Stimulated activated CD4-positive, alpha-beta T cell treated with anti-CD3 and anti-CD28 coated beads, Interleukin-15, amount 100 ng/mL, for 1 hour (primary cell): ENCODE measurements at regions not wholly inside any gene's neighbourhood (a gene's known extent, or its start where the extent isn't known, plus 50 kb on each side); places are given as distances from the start of the nearest gene placed in this dataset.

Experiments used
- DNase-seq, 2 donors: peaks; one replicate each; pipeline ENCODE4 v3.0.0-alpha.2; 2020; ENCODE audit warnings: low read depth in 1 of 2, low spot score in 1 of 2

DNA sequence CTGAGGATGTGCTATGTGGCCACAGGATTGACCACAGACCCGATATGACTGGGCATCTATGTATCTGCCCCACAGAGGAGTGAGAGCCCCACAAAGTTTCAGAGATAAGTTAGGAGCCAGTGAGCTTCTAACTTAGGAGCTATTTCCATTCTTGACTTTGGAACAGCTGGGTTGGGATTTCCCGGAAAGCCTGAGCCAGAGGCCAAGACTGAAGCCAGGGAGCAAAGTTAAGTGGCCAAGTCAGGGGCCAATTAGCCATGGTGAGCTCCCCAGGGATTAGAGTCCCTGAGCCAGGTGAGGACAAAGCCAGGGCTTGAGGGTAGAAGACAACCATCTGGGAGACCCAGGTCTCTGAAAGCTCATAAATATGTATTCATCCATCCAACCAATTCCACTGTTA is 143.6 kb downstream of the MAFB start:
- no peak for DNase-seq

DNA sequence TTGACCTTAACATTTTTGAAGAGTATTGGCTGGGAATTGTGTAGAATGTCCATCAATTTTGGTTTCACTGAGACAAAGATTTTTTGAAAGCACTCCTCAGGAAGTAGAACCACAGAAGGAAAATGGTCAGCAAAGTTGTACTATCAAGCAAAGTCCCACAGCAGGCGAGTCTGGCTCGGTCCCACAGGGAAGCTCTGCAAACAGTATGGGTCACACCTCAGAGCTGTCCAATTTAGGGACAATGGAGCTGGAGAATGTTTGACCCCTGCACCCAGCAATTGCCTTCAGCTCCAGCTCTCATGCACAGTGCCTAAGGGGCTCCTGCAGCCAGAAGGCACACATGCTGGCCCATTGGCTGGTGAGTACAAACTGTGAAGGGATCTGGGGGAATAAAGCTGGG is 147.0 kb downstream of the MAFB start:
- DNase-seq, result no peak

DNA sequence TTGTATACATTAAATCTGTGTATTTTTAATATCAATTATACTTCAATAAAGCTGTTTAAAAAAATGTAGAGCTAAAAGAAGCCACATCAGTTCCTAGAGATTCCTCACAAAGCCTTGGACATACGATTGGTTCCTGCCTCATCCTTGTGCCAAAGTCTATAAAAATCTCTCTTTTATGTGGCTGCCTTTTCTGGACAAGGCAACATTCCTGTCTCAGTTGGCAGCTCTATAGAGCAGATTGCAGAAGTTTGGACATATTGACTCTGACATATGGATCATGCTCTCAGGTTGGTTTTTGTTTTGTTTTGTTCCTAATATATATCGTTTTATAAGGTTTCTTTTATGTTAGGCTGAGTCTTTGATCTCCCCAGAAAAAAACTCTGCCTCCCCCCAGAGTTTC is 148.9 kb downstream of the MAFB start:
- no peak for DNase-seq

DNA sequence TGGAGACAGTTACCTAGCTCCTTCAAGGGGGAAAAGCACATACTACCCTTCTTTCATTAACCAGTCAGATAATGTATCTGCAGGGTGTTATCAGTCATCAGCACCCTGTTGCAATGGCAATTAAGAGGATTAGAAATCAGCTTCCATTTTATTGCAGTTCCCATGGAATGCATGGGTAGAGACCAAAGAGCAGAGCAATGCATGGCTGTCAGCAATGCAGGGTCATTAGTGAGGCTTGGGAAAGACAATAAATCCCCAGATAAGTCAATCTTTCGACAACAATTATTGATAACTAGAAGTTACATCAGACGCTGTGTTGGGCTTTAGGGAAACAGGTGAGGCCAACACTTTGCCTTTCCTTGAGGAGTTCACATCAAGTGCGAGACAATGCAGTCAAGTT is 150.9 kb downstream of the MAFB start:
- DNase-seq, result no peak

DNA sequence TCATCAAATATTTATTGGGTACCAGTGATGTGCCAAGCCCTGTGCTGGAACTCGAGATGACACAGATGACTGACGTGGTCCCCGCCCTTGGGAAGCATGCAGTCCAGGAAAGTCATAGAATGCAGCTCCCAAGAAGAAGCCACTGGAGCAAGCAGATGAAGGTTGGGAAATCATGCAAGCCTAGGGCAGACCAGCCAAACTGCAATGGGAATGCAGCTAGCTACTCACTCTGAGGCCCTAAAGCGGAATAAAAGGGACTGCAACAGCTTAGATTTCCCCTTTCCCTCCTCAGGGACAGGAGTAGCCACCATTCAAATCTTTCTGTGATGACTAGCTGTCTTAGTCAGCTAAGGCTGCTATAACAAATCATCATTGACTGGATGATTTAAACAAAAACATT is 152.2 kb downstream of the MAFB start:
- DNase-seq, result no peak

DNA sequence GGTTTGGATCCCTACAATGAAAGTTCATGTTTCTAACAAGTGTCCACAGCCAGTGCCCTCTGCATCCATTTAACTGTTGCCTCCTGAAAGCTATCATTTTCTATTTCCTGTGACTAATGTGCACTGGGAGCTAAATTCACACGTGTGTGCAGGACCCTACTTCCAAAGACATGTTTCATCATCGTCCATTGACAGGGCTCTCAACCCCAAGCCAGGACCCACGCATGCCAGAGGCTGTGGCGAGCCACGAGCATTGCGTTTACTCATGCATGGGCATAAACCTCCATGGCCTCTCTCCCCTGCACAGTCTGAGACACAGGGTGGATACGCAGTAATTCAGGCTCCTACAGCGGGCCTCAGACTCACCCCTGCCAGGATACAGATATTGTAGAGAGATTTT is 153.2 kb downstream of the MAFB start:
- DNase-seq, result no peak

DNA sequence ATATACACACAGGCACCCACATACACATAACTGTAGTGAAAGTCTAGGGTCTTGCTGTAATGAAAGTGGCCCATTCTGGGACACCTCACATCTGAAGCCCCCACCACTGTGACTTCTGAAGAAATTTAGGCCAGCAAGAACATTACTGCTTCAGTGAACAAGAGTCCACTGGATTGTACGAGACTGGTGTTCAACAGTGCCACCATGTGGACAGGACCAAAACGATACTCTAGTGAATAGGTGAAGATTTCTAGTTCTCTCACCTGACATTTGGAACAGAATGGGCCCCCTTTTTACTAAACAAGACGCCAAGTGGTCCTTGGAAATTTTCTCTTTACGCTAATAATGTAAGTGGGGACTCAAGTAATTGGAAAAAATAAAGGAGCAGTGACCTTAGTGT is 156.9 kb downstream of the MAFB start:
- DNase-seq, result no peak

DNA sequence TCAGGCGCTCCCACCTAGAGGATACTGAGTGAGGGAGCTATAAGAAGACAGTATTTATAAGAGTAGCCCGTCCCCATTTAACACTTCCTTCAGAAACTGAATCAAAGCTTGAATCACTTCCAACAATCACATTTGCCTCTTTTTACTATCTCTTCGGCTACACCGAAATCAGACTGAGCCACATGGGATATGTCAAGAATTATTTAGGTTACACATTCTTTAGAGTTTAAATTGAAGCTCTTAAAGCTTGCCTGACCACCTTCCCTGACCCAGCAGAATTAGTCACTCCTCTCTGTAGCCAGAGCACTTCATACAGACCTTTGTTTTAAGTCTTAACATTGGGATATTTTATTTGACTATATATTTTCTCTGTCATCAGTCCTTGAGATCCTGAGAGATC is 163.7 kb downstream of the MAFB start:
- no peak for DNase-seq

DNA sequence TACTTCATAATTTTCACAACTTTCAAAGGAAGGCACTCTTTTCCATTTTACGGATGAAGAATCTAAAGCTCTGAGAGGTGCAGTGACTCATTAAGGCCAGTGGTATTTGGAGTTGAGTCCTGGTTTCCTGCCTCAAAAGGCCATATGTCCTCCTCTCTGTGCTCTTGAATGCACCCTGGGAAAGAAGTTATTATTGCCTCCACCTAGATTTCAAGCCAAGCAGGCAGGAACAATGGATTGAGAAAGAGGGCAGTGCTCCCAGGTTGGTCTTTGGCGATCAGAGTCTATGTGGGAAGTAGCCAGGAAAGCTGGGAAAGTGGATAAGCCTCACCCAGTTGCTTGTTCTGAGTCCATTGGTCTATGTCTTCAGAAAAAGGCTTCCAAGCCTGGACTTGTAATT is 165.0 kb downstream of the MAFB start:
- no peak for DNase-seq

DNA sequence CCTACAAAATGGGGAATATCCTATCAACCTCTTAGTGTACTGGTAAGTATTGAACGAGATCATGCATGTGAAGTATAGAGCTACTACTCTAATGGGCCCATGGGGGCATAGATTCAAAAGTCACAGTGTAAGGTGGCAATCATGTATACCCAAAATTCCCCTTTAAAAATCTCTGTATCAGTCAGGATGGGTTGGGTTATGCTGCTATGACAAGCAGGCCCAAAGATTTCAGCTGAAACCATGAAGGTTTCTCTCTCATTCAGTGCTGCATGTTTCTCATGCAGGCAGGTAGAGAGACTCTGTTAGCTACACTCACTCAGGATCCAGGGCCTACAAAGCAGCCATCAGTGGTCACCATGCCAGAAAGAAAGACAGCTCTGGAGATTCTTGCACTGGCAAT is 166.6 kb downstream of the MAFB start:
- DNase-seq, result no peak

DNA sequence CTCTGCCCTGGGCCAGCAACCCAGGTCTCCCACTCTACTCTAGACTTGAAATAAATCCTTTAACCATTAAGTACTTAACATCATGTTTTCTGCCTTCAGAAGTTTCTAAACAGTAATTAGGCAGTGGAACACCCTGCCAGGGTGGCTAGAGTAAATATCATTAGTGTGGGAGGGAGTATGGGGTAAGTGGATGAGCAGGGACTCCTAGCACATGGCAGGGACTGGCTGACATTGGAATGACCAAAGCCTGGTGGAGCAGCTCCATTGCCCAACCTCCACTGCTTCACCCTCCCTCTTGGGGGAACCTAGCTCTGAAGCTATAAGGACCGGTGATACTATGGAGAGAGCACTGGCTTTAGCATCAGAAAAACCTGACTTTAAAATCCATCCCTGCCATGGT is 167.1 kb downstream of the MAFB start:
- no peak for DNase-seq

DNA sequence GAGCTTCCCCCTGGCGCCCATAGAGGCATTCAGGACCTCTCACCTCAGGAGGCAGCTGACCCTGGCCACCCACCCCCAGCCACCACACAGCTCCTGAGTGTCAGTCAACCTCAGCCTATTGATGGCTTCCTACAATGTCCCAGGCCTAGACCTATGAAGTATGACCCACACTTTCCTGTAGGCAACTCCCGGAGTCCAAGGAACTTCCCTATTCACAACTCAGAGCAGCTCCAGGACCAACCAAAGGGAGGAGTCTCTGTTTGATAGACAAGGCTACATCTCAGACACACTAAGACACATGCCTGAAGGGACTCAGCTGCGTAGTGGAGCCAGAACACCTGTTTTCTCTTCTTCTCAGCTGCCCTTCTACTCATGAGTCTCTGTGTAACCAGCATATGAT is 169.1 kb downstream of the MAFB start:
- DNase-seq, result no peak

DNA sequence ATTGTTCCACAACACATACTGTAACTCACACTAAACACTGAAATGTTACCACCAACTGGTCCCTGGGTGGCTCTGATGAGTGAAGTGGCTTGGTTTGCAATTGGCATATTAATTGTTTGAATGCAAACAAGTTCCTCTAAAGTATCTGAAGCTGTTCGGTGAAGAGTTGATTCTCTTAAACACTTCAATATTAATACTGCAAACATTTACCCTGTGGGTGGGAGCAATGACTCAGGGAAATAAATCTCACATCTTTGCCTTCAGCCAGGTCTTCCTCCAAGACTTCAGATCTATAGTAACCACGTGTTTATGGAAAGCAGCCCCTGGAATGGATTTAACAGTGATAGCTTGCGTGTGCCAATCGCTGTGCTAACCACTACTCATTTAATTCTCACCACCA is 176.0 kb downstream of the MAFB start:
- no peak for DNase-seq

DNA sequence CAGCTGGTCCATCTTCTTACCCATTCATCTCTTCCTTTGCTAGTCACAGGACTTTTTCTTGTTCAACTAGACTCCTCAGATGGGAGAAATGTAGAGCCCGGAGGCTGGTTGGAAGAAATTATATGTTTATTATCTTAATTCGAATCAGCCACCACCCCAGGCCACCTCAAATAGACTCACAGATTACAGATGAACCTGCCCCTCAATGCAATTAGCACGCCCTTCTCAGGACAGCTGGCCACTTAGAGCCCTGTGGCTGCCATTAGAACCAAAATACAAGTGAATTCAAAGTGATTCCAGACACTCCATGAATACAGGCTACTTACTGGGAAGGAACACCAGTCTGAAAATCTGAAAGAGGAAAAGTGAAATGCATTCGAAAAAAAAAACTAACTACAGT is 176.4 kb downstream of the MAFB start:
- no peak for DNase-seq

DNA sequence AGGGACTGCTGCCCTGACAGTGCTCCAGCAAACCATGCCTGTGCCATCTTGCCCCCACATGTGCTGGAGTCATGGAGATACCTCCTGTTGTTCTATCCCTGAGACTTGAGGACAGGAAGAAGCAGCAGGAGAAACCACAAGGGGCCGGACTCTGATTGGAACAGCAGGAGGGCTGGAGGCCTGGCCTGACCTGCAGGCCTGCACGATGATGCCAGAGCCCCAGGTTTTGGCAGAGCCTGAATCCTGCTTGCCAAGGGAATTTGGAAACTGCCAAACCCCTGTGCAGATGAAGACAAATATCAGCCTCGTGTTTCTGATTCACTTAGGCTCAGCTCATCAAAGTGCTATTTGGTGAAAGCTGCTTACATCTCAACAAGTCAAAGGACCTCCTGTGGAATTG is 177.6 kb downstream of the MAFB start:
- no peak for DNase-seq

DNA sequence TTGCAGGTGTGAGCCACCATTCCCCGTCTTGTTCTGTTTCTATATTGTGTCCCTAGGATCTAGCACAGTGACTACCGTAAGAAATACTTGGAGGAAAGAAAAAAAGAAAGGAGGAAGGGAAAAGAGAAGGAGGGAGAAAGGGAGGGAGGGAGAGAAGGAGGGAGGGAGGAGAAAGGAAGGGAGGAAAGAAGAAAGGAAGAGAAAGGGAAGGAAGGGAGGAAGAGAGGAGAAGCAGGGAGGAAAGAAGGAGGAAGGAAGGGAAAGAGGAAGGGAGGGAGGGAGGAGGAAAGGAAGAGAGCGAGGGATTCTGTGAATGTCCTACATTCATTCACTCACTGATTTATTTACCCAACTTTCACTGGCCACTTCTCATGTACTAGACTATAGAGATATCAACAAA is 178.4 kb downstream of the MAFB start:
- no peak for DNase-seq

DNA sequence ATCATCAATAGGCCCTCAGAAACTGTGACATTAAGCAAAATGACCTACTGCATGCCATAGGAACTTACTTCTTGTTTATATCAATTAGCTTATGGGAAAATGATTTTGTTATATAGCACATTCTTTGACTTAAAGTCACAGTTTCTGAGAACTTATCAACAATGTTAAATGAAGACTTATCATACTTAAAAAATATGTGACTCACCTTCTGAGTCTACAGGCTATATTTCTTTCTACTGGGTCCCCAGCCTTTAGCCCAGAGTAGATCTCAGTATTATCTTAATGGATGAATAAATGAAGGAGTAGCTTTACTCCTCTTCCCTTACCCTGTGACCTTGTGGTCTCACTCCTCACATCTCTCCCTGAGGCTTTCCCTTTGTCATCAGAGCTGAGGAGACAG is 180.2 kb downstream of the MAFB start:
- DNase-seq, result no peak

DNA sequence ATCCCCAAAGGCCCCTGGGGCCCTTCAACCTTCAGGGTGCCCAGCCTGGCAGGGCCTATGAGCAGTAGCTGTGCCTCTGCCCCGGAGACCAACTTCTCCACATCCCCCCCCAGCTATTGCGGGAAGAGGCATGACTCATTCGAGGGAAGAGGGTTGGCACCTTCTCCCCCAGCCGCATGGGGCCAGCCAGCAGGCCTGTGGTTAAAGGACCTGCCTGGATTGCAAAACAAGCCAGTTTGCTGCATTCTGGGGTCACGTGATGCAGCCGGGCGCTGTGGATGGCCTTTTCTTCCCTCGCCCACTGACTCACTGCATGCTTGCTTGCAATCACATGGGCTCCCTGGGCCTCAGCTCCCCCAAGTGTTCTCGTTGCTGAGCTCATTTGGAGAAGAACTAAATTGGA is 182.5 kb downstream of the MAFB start:
- peak in 1 of 2 donors; percentile 2 for DNase-seq

DNA sequence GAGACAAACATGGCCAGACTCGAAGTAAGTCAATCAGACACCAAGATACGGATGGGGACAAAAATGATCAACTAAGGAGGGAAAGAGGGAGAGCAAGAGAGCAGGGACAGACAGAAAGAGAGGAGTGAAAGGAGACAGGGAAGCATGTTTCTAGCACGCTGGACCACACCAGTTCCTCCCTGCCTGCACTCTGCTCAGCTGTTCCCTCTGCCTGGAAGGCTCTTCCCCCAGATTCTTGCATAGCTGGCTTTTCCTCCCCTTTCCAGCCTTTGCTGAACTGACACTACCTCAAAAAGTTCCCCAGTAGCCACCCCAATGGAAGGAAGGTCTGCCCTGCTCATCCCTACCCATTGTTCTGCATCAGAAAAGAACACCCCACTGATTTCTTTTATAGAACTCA is 185.9 kb downstream of the MAFB start:
- DNase-seq, result no peak

DNA sequence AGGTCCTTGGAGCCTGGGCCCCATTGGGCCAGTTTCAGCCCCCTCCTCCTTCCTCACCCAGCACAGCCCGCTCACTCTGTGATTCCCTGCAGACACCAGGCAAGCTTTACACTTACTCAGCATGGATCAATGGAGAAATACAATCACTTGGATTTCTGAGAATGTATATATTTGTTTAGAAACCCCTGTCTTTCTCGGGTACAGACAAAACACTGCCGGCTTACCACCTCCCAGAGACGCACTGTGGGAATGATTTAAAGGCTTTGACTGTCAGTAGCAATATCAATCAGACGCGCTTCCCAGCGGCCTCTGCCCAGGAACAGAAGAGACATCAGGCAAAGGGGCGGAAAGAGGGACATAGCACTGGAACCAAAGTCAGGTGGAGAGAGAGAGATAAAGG is 186.5 kb downstream of the MAFB start:
- DNase-seq, result no peak

DNA sequence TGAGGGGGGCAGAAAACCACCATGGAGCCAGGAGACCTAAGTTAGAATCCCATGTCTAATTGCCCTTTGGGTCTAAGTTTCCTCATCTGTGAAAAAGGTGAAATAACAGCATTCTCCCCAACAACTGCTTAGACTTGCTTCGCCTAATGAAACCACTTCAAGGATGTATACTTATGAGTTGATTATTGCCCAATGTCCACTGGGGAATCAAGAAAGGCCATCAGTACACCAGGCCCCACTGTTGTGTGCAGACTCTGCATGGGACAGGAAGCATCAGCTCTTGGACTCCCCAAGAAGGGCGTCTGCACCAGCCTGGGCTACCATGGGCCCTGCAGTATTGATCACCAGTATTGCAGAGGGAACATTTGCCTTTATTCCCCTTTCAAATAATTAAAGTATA is 189.6 kb downstream of the MAFB start:
- no peak for DNase-seq

DNA sequence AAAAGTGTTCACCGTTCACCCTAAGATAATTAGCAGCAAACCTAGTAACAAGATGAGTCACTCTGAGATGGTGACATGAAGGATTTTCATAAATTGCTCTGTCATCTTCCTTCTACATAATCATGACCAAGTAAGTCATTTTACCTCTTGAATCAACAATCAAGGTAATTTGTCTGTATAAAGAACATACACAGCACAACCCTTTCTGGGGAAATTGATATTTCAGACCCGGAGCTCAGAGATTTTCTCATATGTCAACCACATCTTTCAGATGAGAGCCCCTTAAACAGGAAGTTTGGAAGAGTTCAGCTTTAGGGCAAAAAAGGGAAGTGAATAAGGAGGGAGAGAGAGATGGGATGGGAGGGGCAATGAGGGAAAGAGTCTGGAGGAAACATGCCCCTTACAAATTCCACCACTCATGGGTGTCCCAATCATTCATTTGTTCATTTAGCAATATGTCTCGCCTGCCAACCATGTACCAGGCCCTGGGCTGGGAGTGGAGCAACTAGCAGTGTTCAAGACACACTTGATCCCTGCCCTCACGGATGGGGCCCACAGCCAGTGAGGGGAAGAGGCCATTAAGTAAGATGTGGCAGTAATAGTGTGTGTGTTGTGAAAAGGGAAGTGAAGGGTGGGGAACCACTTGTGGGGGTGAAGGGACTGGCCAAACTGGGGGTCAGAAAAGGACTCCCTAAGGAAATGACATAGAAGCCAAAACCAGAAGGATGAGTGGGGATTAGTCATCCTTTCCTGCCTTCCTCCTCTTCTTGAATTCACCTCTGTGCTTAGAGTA is 190.9 kb downstream of the MAFB start:
- no peak for DNase-seq

DNA sequence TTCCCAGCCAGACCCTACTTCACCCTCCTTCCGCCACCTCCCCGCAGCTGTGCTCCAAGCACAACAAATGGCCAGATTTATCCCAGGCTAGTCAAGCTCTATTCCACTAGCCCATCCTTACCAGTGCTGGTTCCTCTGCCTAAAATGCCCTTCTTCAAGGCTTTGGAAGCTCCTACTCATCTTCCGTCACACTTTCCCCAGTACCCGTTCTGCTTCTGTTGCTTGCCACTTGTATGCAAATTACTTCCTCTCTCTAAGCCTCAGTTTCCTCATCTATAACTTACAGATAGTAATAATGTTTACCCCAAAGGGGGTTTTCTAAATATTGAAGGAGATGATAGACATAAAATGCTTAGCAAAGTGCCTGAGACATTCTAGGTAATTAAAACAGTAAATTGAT is 193.1 kb downstream of the MAFB start:
- no peak for DNase-seq

DNA sequence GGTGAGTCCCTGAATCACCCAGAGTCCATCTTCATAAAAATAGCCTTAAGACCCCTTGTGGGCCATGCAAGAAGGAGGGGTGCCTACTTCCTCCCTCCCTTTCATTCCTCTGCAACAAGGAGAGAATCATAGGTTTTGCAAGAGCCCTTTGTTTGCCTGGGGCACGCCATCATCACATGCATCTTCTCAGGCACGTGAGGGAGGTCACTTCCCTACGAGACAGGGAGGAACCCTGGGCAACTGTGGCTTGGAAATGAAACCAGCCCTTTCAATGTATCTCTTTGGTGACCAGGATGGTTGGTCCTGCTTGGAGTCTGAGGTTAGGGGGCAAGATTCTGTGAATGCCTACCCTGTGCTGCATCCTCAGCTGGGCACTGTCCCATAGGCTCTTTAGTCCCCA is 194.8 kb downstream of the MAFB start:
- DNase-seq, result no peak
